Epithelial cell of proximal tubule (primary cell): ENCODE measurements at regions not wholly inside any gene's neighbourhood (a gene's known extent, or its start where the extent isn't known, plus 50 kb on each side); places are given as distances from the start of the nearest gene placed in this dataset.

ENCODE experiments used
- DNase-seq: peaks from one replicate; pipeline ENCODE4 v3.0.0-alpha.2; 2011; ENCODE audit warnings: low read depth
- H3K4me3 ChIP-seq: 2 replicates; pipeline ENCODE4 v1.5.1; 2011; ENCODE audit warnings: low read depth, mild to moderate bottlenecking, low read length
- TF ChIP-seq, protein P1 (sequence below): conservative IDR thresholded peaks from 2 replicates; pipeline ENCODE4 v1.5.1; 2012; ENCODE audit warnings: low read depth, mild to moderate bottlenecking, low read length

DNA sequence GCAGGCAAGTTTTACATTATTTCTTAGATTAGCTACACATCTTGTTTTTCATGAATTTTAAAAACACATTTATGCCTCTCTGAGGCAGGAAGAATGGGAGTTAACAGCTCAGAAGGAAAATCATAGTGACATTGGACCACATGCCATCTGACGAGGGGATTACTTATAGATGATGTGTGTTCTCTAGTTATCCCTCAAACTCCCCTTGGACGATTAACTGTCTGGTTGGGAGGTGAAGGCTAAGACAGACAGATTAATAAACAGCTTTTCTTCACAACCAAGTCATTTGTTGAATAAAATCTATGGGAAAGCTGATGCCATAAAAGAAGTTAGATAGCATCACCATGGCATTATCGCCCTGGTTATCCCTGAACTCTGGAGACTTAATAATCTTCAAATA lies 80.0 kb upstream of the PREP start:
- TF ChIP-seq, protein P1, sequence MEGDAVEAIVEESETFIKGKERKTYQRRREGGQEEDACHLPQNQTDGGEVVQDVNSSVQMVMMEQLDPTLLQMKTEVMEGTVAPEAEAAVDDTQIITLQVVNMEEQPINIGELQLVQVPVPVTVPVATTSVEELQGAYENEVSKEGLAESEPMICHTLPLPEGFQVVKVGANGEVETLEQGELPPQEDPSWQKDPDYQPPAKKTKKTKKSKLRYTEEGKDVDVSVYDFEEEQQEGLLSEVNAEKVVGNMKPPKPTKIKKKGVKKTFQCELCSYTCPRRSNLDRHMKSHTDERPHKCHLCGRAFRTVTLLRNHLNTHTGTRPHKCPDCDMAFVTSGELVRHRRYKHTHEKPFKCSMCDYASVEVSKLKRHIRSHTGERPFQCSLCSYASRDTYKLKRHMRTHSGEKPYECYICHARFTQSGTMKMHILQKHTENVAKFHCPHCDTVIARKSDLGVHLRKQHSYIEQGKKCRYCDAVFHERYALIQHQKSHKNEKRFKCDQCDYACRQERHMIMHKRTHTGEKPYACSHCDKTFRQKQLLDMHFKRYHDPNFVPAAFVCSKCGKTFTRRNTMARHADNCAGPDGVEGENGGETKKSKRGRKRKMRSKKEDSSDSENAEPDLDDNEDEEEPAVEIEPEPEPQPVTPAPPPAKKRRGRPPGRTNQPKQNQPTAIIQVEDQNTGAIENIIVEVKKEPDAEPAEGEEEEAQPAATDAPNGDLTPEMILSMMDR, result no peak
- no peak overlapping the region for H3K4me3 ChIP-seq
- DNase-seq, result no peak

DNA sequence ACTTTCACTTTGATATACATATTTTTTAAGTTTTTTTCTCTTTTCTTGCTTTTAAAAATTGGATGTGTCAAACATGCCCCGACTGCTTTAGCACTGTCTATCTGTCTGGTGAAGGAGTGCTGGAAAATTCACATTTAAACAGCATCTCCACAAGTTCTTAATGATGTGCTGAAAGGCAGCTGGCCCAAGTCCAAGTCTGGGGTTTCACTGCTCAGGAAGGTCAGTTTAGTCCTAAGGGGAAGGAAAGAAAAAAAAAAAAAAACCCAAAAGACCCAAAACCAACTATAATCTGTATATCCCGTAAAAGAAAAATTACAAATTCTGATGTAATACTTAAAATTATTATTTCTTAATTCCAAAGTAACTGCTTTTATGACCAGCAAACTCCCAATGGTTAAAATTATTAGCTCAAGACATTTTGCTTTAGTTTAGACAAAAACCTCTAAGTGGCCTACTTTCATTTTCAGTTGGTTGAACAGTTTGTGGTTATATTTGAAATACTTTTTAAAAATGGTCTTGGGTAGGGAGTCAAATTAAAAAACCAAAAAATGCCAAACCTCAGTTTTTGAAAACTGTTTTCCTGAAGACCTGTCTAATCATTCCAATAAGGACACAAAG lies 79.5 kb upstream of the PREP start:
- TF ChIP-seq, protein P1, result no peak
- H3K4me3 ChIP-seq, result no peak overlapping the region
- DNase-seq, result no peak

DNA sequence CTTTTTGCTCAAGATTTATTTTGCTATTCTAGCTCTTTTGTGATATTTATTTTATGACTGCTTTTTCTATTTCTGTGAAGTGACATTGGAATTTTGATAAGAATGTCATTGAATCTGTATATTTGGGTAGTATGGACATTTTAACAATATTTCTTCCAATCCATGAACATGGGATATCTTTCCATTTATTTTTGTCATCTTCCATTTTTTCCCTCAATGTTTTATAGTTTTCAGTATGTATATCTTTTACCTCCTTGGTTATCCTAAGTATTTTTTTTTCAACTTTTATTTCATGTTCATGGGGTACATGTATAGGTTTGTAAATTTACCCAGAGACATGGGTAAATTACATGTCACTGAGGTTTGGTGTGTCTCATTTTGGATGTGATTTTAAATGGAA lies 74.1 kb upstream of the PREP start:
- TF ChIP-seq, protein P1, result no peak
- no peak overlapping the region for H3K4me3 ChIP-seq
- DNase-seq, result no peak

DNA sequence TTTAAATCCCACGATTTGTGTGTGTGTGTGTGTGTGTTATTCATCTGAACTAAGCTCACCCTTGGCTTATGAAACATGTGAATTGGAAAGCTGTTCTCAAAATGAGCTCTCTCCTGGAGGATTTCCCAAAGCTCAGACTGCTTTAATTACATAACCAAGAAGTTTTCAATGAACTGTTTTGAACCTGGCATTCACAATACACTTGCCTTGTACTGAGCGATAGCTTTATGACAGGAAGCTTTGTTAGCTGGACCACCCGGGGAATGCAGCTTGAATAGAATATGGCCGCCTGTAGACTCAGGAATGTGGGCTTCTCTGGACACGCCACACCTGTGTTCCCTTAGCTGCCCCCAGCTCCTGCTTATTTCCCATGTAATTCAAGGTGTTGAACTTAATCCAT lies 71.4 kb upstream of the PREP start:
- H3K4me3 ChIP-seq, result no peak overlapping the region
- DNase-seq, result no peak

DNA sequence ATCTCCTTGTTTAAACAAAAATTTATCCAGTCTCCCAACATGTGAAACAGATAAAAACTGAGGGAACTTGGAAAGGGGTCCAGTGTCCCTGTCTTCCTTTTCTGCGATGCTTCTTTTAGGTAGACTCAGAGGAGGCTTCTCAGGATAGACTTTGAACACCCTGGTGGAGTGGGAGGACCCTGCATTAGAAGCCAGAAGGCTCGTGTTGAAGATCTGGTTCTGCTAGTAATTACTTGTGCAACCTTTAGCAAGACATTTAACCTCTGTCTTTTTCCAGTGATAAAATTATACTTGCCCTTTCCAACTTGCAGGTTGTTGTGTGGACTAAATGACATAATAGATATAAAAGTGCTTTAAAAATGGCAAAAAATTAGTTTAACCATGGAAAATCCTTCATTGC lies 67.1 kb upstream of the PREP start:
- TF ChIP-seq, protein P1, result no peak
- DNase-seq, result no peak
- no peak overlapping the region for H3K4me3 ChIP-seq

More for the DNA sequence above, 71.4 kb upstream of the PREP start:
- TF ChIP-seq, protein P1, result no peak

DNA sequence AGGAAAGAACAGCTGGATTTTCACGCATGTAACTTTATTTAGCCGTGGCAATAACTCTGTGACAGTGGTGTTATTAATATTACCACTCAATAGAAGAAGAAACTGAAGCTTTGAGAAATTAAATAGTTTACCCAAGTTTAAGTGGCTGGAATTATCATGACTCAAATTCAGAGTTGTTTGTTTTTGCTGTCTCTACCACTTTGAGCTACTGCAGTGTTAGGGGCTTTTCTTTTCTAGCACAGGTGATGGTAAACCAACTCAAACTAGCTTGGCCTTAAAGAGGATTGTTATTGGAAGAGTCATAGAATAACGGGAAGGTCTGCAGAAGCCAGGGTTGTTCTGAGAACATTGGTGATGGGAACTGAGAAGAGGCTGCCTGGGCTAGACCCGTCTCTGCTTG lies 66.0 kb upstream of the PREP start:
- DNase-seq, result no peak
- TF ChIP-seq, protein P1, result no peak
- H3K4me3 ChIP-seq, result no peak overlapping the region

DNA sequence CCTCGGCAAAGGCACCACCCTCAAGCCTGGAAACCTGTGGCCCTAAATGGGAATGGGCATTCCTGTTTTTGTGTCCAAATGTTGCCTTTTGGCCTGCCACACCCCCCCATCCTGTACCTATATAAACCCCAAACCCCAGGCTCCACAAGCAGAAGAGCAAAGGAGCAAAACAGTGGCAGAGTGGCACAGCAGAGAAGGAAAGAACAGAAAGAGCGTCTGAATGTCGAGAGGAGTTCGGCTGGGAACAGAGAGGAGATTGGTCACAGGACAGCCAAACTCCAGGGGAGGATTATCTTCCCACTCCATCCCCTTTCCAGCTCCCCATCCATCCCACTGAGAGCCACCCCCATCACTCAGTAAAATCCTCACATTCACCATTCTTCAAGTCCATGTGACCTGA lies 58.0 kb upstream of the PREP start:
- TF ChIP-seq, protein P1, result no peak
- H3K4me3 ChIP-seq, result no peak overlapping the region
- DNase-seq, result no peak
